Thyroid gland (tissue), 4 donors: ENCODE measurements at regions not wholly inside any gene's neighbourhood (a gene's known extent, or its start where the extent isn't known, plus 50 kb on each side); places are given as distances from the start of the nearest gene placed in this dataset.

Experiments used
- POLR2A ChIP-seq, 2 donors: fragments of 450-650 bp; IDR thresholded peaks; one replicate each; pipeline ENCODE4 v1.6.1; 2017; ENCODE audit warnings: antibody characterized with exemption in 2 of 2, mild to moderate bottlenecking in 2 of 2, moderate library complexity in 1 of 2
- TF ChIP-seq, protein P1 (sequence below), 6 experiments: fragments of 200-600 bp in 3 of 6; fragments of 450-650 bp in 3 of 6; sonication (generic) in 3 of 6; IDR thresholded peaks; one replicate each; pipeline ENCODE4 v1.5.1; 2016 to 2019; ENCODE audit warnings: antibody characterized with exemption in 6 of 6, mild to moderate bottlenecking in 2 of 6, inconsistent platforms in 1 of 6, moderate library complexity in 1 of 6

DNA sequence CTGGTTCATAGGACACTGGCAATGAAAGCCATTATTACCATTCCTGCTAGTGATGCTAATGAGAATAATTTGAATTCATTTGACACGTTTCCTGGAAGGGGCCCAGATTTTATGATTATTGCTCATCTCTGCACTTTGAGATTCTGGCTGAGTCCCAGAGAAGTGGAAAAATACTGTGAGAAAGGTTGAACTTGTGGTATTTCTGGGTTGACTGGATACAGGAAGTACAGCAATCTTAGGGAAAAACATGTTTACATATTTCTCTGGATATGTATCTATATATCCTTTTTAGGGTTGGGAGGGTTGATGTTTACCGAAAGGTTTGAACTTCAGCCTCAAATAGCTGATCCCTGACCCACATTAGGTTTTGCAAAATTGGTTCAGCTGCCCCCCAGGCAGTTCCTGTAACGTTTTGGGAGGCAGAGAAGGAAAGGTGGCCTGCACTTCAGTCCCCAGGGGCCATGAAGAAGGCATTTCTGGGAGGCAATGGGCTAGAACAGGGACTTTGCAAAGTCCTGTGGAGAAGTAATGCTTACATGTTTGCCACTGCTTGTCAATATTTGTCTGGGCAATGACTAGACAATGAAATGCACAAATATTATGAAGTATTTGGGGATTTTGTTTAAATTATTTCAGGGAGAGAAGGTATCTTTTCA, 253.7 kb upstream of the PITRM1 start:
- TF ChIP-seq, protein P1, sequence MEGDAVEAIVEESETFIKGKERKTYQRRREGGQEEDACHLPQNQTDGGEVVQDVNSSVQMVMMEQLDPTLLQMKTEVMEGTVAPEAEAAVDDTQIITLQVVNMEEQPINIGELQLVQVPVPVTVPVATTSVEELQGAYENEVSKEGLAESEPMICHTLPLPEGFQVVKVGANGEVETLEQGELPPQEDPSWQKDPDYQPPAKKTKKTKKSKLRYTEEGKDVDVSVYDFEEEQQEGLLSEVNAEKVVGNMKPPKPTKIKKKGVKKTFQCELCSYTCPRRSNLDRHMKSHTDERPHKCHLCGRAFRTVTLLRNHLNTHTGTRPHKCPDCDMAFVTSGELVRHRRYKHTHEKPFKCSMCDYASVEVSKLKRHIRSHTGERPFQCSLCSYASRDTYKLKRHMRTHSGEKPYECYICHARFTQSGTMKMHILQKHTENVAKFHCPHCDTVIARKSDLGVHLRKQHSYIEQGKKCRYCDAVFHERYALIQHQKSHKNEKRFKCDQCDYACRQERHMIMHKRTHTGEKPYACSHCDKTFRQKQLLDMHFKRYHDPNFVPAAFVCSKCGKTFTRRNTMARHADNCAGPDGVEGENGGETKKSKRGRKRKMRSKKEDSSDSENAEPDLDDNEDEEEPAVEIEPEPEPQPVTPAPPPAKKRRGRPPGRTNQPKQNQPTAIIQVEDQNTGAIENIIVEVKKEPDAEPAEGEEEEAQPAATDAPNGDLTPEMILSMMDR (IDR thresholded peaks at IDR 0.05): no peak
- TF ChIP-seq POLR2A (IDR thresholded peaks at IDR 0.05): no peak
